A673 (cell line): ENCODE measurements at regions not wholly inside any gene's neighbourhood (a gene's known extent, or its start where the extent isn't known, plus 50 kb on each side); places are given as distances from the start of the nearest gene placed in this dataset.

Source experiments
- CTCF ChIP-seq: fragments of 300-800, 200-600 bp; sonication (generic); conservative IDR thresholded peaks from 2 replicates; pipeline ENCODE4 v1.5.1; 2017; ENCODE audit warnings: low read depth, mild to moderate bottlenecking, antibody characterized with exemption, low read length, moderate library complexity, mixed read lengths
- EZH2 ChIP-seq: fragments of 200-600 bp; sonication (generic); IDR thresholded peaks from 2 replicates; pipeline ENCODE4 v1.6.1; 2017; ENCODE audit warnings: borderline replicate concordance, low read depth, mild to moderate bottlenecking, mixed read lengths, antibody characterized with exemption, low read length; ENCODE audit not compliant: poor library complexity, severe bottlenecking

GRCh38 chr12:119931402-119931801 is 54.3 kb upstream of the CIT start:
- TF ChIP-seq CTCF (no peak), EZH2 (no peak)
